Suprapubic skin (tissue), 3 donors: ENCODE measurements at regions not wholly inside any gene's neighbourhood (a gene's known extent, or its start where the extent isn't known, plus 50 kb on each side); places are given as distances from the start of the nearest gene placed in this dataset.

ENCODE experiments used
- CTCF ChIP-seq, 2 donors: fragments of 200-600 bp in 1 of 2; fragments of 450-650 bp in 1 of 2; sonication (generic) in 1 of 2; IDR thresholded peaks; one replicate each; pipeline ENCODE4 v1.5.1; 2016 to 2019; ENCODE audit warnings: antibody characterized with exemption in 2 of 2, mild to moderate bottlenecking in 1 of 2, moderate library complexity in 1 of 2
- POLR2AphosphoS5 ChIP-seq, 3 donors: sonication (generic); formaldehyde crosslinking; IDR thresholded peaks; one replicate each; pipeline ENCODE4 v1.6.1; 2017; ENCODE audit warnings: antibody characterized with exemption in 3 of 3

- TF ChIP-seq CTCF (IDR thresholded peaks at IDR 0.05): no peak
- no peak for TF ChIP-seq POLR2AphosphoS5 (IDR thresholded peaks at IDR 0.05)
Measured at GRCh38 chr15:62899090-62899493, 143.5 kb upstream of the TPM1 start.
